Stimulated activated memory B cell treated with anti-CD40 and anti-IgM and Interleukin-4, amounts not matched to agents 10 μg/mL and 1 μg/mL and 100 μg/mL, for 72 hours (primary cell): ENCODE measurements at regions not wholly inside any gene's neighbourhood (a gene's known extent, or its start where the extent isn't known, plus 50 kb on each side); places are given as distances from the start of the nearest gene placed in this dataset.
"Not testable (repeated sequence)": the region's sequence is repeated elsewhere in the genome, so short reads cannot be mapped to it uniquely, and the experiment has no call there.

Source experiments
- ATAC-seq: fragments of 150-1000 bp; cut with Tn5 transposase; 2 replicates; pipeline ENCODE4 v1.10.0; 2021
- H3K27ac Mint-ChIP-seq: one replicate; pipeline ENCODE4 v1.8.0; 2022; ENCODE audit warnings: mild to moderate bottlenecking, mixed read lengths
- H3K27me3 Mint-ChIP-seq: one replicate; pipeline ENCODE4 v1.8.0; 2022; ENCODE audit warnings: mixed read lengths
- H3K36me3 Mint-ChIP-seq: one replicate; pipeline ENCODE4 v1.8.0; 2022; ENCODE audit warnings: mixed read lengths
- H3K4me1 Mint-ChIP-seq: one replicate; pipeline ENCODE4 v1.8.0; 2022; ENCODE audit warnings: mixed read lengths
- H3K4me3 Mint-ChIP-seq: one replicate; pipeline ENCODE4 v1.8.0; 2022; ENCODE audit warnings: mild to moderate bottlenecking, moderate library complexity, mixed read lengths
- H3K9me3 Mint-ChIP-seq: one replicate; pipeline ENCODE4 v1.8.0; 2022; ENCODE audit warnings: mixed read lengths

DNA sequence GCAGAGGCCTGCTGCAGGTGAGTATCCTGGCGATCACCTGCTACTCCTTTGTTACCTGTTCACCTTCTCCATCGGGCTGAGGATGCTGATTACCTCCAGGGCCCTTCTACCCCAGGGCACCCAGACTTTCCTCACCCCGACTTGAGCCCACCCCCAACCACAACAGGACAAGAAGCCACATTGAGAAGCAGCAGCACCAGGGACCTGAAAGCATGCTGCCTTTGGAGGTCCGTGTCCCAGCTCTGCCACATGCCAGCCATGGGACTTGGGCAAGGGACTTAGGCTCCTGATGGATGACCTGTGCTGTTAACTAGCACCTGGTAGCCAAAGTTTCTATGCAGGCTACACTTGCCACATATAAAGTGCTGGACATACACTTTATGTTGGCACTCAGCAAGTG, 89.7 kb downstream of the CPZ start:
- H3K9me3 Mint-ChIP-seq, result peaks cover 19% of the 10 kb centered on the region
- H3K4me1 Mint-ChIP-seq, result no peaks in the 10 kb centered on the region
- no peak overlapping the region for H3K4me3 Mint-ChIP-seq
- H3K27ac Mint-ChIP-seq, result no peak overlapping the region
- peaks cover 11% of the 10 kb centered on the region for H3K27me3 Mint-ChIP-seq
- no peak for ATAC-seq
- H3K36me3 Mint-ChIP-seq, result no peaks in the 10 kb centered on the region

- no peak overlapping the region for H3K27ac Mint-ChIP-seq
- ATAC-seq, result no peak
- peaks cover 2% of the 10 kb centered on the region for H3K27me3 Mint-ChIP-seq
- H3K4me1 Mint-ChIP-seq, result no peaks in the 10 kb centered on the region
- H3K9me3 Mint-ChIP-seq, result peaks cover 16% of the 10 kb centered on the region
- no peak overlapping the region for H3K4me3 Mint-ChIP-seq
- no peaks in the 10 kb centered on the region for H3K36me3 Mint-ChIP-seq
Observed at GRCh38 chr4:8681391-8681790, 88.8 kb downstream of the CPZ start.

GRCh38 chr4:8679032-8679431, 86.5 kb downstream of the CPZ start:
- H3K4me1 Mint-ChIP-seq, result no peaks in the 10 kb centered on the region
- H3K27ac Mint-ChIP-seq, result no peak overlapping the region
- H3K9me3 Mint-ChIP-seq, result peaks cover 19% of the 10 kb centered on the region
- H3K36me3 Mint-ChIP-seq, result no peaks in the 10 kb centered on the region
- H3K27me3 Mint-ChIP-seq, result no peaks in the 10 kb centered on the region
- H3K4me3 Mint-ChIP-seq, result no peak overlapping the region
- ATAC-seq, result no peak

DNA sequence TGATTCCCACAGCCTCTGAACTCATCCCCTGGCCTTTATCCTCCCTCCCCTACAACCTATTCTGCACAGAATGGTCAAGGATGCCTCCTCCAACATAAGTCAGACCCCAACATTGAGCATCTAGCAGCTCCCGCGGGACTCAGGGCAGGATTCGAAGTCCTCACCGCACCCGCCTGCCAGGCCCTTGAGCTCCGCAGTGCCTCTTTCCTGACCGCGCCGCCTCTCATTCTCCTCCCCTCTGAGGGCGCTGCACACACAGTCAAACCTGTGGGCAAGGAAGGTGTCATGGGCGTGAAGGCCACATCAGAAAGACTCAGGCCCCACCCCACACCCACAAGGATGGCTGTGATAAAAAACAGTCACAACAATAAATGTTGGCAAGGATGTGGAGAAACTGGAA, 84.1 kb downstream of the CPZ start:
- Mint-ChIP-seq H3K27ac (no peak overlapping the region), H3K4me1 (no peaks in the 10 kb centered on the region)

GRCh38 chr4:8675906-8676305, 83.3 kb downstream of the CPZ start:
- H3K4me1 Mint-ChIP-seq, result no peaks in the 10 kb centered on the region
- H3K4me3 Mint-ChIP-seq, result no peak overlapping the region
- peaks cover 11% of the 10 kb centered on the region for H3K9me3 Mint-ChIP-seq
- H3K27ac Mint-ChIP-seq, result no peak overlapping the region
- ATAC-seq, result no peak
- no peaks in the 10 kb centered on the region for H3K36me3 Mint-ChIP-seq
- H3K27me3 Mint-ChIP-seq, result peaks cover 7% of the 10 kb centered on the region

More for the DNA sequence above, 84.1 kb downstream of the CPZ start:
- H3K9me3 Mint-ChIP-seq, result peaks cover 11% of the 10 kb centered on the region
- H3K27me3 Mint-ChIP-seq, result peaks cover 4% of the 10 kb centered on the region
- H3K36me3 Mint-ChIP-seq, result no peaks in the 10 kb centered on the region
- no peak for ATAC-seq
- no peak overlapping the region for H3K4me3 Mint-ChIP-seq

DNA sequence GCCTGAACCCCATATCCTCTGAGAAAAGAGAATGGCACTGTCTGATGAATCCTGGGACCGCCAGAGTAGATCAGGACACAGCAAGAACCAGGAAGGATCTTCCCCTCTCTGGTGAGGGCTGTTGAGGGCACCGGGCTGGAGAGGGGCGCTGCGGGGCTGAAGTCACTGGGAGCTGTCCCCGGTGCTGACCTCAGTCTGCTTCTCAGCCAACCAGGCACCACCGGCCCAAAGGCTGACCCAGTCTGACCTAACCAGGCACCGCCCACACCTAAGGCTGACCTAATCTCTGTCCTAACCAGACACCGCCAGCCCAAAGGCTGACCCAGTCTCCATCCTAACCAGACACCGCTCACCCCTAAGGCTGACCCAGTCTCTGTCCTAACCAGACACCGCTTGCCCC, 82.8 kb downstream of the CPZ start:
- Mint-ChIP-seq H3K27me3 (peaks cover 7% of the 10 kb centered on the region), H3K36me3 (no peaks in the 10 kb centered on the region), H3K9me3 (peaks cover 11% of the 10 kb centered on the region), H3K4me1 (no peaks in the 10 kb centered on the region), H3K4me3 (no peak overlapping the region), H3K27ac (no peak overlapping the region)
- ATAC-seq, result peak; percentile 44

- peaks cover 7% of the 10 kb centered on the region for H3K27me3 Mint-ChIP-seq
Observed at GRCh38 chr4:8674311-8674885, 81.8 kb downstream of the CPZ start.

GRCh38 chr4:8673106-8673505, 80.5 kb downstream of the CPZ start:
- Mint-ChIP-seq H3K27me3 (peaks cover 12% of the 10 kb centered on the region), H3K9me3 (peaks cover 10% of the 10 kb centered on the region)
- not testable (repeated sequence) for H3K4me3 Mint-ChIP-seq, ATAC-seq, H3K36me3 Mint-ChIP-seq, H3K4me1 Mint-ChIP-seq, H3K27ac Mint-ChIP-seq

More at GRCh38 chr4:8674311-8674885, 81.8 kb downstream of the CPZ start:
- no peaks in the 10 kb centered on the region for H3K4me1 Mint-ChIP-seq
- no peaks in the 10 kb centered on the region for H3K36me3 Mint-ChIP-seq
- no peak overlapping the region for H3K27ac Mint-ChIP-seq
- H3K4me3 Mint-ChIP-seq, result no peak overlapping the region
- ATAC-seq, result no peak
- peaks cover 8% of the 10 kb centered on the region for H3K9me3 Mint-ChIP-seq

GRCh38 chr4:8672486-8672885, 79.9 kb downstream of the CPZ start:
- no peak overlapping the region for H3K4me3 Mint-ChIP-seq
- H3K36me3 Mint-ChIP-seq, result no peaks in the 10 kb centered on the region
- no peak overlapping the region for H3K27ac Mint-ChIP-seq
- no peaks in the 10 kb centered on the region for H3K4me1 Mint-ChIP-seq
- no peak for ATAC-seq
- H3K27me3 Mint-ChIP-seq, result peaks cover 16% of the 10 kb centered on the region
- H3K9me3 Mint-ChIP-seq, result peaks cover 12% of the 10 kb centered on the region

DNA sequence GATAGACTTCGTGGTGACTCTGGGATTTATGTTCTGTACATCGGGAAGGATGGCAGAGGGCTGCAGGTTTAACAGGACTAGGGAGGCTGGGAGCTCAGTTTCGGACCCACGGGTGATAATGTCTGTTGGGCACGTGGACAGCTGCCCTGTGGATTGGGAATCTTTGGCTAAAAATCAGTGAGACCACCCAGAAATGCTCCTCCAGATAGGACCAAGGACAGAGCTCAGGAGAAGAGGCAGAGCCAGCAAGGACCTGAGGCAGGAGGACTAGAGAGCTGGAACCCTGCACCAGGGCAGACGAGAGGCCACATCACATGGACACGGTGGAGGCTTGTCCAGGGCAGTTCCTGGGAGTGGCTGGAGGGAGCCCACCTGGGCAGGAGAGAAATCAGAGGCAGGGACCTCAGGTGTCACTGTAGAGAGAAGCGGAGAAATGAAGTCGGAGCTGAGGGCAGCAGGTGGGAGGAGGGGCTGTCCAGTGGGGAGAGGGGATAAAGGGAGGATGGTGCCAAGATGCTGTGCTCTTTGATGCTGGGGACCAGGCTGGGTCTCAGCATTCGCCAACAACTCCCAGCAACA, 79.2 kb downstream of the CPZ start:
- H3K27me3 Mint-ChIP-seq, result peaks cover 16% of the 10 kb centered on the region
- H3K27ac Mint-ChIP-seq, result no peak overlapping the region
- no peak for ATAC-seq
- peaks cover 11% of the 10 kb centered on the region for H3K9me3 Mint-ChIP-seq
- no peak overlapping the region for H3K4me3 Mint-ChIP-seq
- no peaks in the 10 kb centered on the region for H3K36me3 Mint-ChIP-seq
- no peaks in the 10 kb centered on the region for H3K4me1 Mint-ChIP-seq
